H1 (cell line): ENCODE measurements at regions not wholly inside any gene's neighbourhood (a gene's known extent, or its start where the extent isn't known, plus 50 kb on each side); places are given as distances from the start of the nearest gene placed in this dataset.

ENCODE experiments used
- CTCF ChIA-PET: fragments of 300-600 bp; sonication (Branson Sonifier 250); formaldehyde crosslinking; loops from one replicate; lab custom pipeline; 2021; ENCODE audit not compliant: partially characterized antibody; lab: Charles Lee
- POLR2A ChIA-PET: fragments of 300-600 bp; sonication (Branson Sonifier 250); formaldehyde crosslinking; loops from one replicate; lab custom pipeline; 2021; ENCODE audit warnings: inconsistent platforms; ENCODE audit not compliant: partially characterized antibody; lab: Charles Lee
- DNase-seq, 2 experiments: peaks; one replicate each; pipeline versions ENCODE4 v3.0.0 to v3.0.0-alpha.2; 2010 to 2022; ENCODE audit warnings: low spot score in 2 of 2, low read depth in 1 of 2, mixed read lengths in 1 of 2
- FAIRE-seq: peaks from 2 replicates; lab custom pipeline; 2011; peaks lifted over from hg19 to GRCh38; lab: Jason Lieb, UNC
- H2AFZ ChIP-seq: 2 replicates; pipeline ENCODE4 v1.8.1; 2012; ENCODE audit warnings: low read length, inconsistent platforms
- H2AK5ac ChIP-seq: 2 replicates; pipeline ENCODE4 v1.6.1; 2013; ENCODE audit warnings: low read depth, low read length
- H2BK120ac ChIP-seq: replicated peaks from 2 replicates; pipeline ENCODE3; 2013; ENCODE audit warnings: low read depth, low read length, inconsistent platforms
- H2BK12ac ChIP-seq: 2 replicates; pipeline ENCODE4 v1.6.1; 2013; ENCODE audit warnings: low read depth, low read length
- H2BK15ac ChIP-seq: 2 replicates; pipeline ENCODE4 v1.6.1; 2013; ENCODE audit warnings: low read length
- H2BK20ac ChIP-seq: 2 replicates; pipeline ENCODE4 v1.6.1; 2013; ENCODE audit warnings: low read length
- H2BK5ac ChIP-seq: 2 replicates; pipeline ENCODE4 v1.6.1; 2013; ENCODE audit warnings: low read depth, low read length
- H3K14ac ChIP-seq: 2 replicates; pipeline ENCODE4 v1.6.1; 2013; ENCODE audit warnings: inconsistent platforms; ENCODE audit not compliant: insufficient read length
- H3K18ac ChIP-seq: 2 replicates; pipeline ENCODE4 v1.6.1; 2013; ENCODE audit warnings: low read length; ENCODE audit errors: extremely low read depth
- H3K23ac ChIP-seq: 2 replicates; pipeline ENCODE4 v1.6.1; 2013; ENCODE audit warnings: inconsistent platforms; ENCODE audit not compliant: insufficient read length
- H3K23me2 ChIP-seq: 2 replicates; pipeline ENCODE4 v1.6.1; 2013; ENCODE audit warnings: low read depth, low read length
- H3K27ac ChIP-seq: 2 replicates; pipeline ENCODE4 v1.6.1; 2011; ENCODE audit warnings: low read depth, low read length, inconsistent platforms
- H3K27me3 ChIP-seq, 4 experiments: replicated peaks in 1 of 4; 1 replicate in 1 of 4; 2 replicates in 3 of 4; pipeline versions ENCODE4 v1.6.1 to v1.8.1; 2011 to 2013; ENCODE audit warnings: low read length in 3 of 4, mild to moderate bottlenecking in 3 of 4, inconsistent platforms in 2 of 4, mixed read lengths in 2 of 4, moderate library complexity in 1 of 4; ENCODE audit not compliant: control insufficient read depth in 3 of 4, insufficient read depth in 3 of 4; ENCODE audit errors: extremely low read depth in 1 of 4
- H3K36me3 ChIP-seq, 4 experiments: 2 replicates each; pipeline versions ENCODE4 v1.6.1 to v1.8.1; 2011 to 2013; ENCODE audit warnings: mild to moderate bottlenecking in 4 of 4, low read length in 3 of 4, moderate library complexity in 2 of 4, control low read depth in 1 of 4, inconsistent platforms in 1 of 4; ENCODE audit not compliant: insufficient read depth in 4 of 4, control insufficient read depth in 2 of 4
- H3K4ac ChIP-seq: replicated peaks from 2 replicates; pipeline ENCODE3; 2013; ENCODE audit warnings: low read length, low read depth, mixed read lengths, inconsistent platforms; ENCODE audit not compliant: insufficient read length
- H3K4me1 ChIP-seq, 4 experiments: replicated peaks in 1 of 4; 1 replicate in 1 of 4; 2 replicates in 3 of 4; pipeline versions ENCODE4 v1.6.1 to v1.8.1; 2011 to 2013; ENCODE audit warnings: low read length in 3 of 4, inconsistent platforms in 2 of 4, mixed read lengths in 1 of 4; ENCODE audit not compliant: insufficient read depth in 4 of 4, control insufficient read depth in 3 of 4
- H3K4me2 ChIP-seq, 2 experiments: 2 replicates each; pipeline versions ENCODE4 v1.6.1 to v1.8.1; 2011 to 2013; ENCODE audit warnings: low read depth in 2 of 2, low read length in 2 of 2, control low read depth in 1 of 2, inconsistent platforms in 1 of 2, mild to moderate bottlenecking in 1 of 2; ENCODE audit not compliant: insufficient read depth in 1 of 2
- H3K4me3 ChIP-seq, 4 experiments: fragments of 200-600, 300-600 bp in 1 of 4; sonication (generic), shearing (Covaris generic), sonication (Bioruptor Twin) in 1 of 4; 2 replicates each; pipeline versions ENCODE4 v1.5.1 to v1.8.1; 2011 to 2016; ENCODE audit warnings: low read length in 4 of 4, low read depth in 3 of 4, control low read depth in 2 of 4, inconsistent platforms in 2 of 4, mild to moderate bottlenecking in 2 of 4, mixed read lengths in 1 of 4, moderate library complexity in 1 of 4; ENCODE audit not compliant: insufficient read depth in 2 of 4; ENCODE audit errors: extremely low read depth in 1 of 4
- H3K56ac ChIP-seq: replicated peaks from 2 replicates; pipeline ENCODE3; 2013; ENCODE audit warnings: low read depth, mild to moderate bottlenecking, mixed read lengths, low read length, inconsistent platforms; ENCODE audit not compliant: insufficient read length
- H3K79me1 ChIP-seq: 2 replicates; pipeline ENCODE4 v1.6.1; 2013; ENCODE audit warnings: low read depth, low read length, control low read depth
- H3K79me2 ChIP-seq, 2 experiments: 2 replicates each; pipeline versions ENCODE4 v1.6.1 to v1.8.1; 2012 to 2013; ENCODE audit warnings: low read length in 2 of 2, mild to moderate bottlenecking in 2 of 2, inconsistent platforms in 1 of 2; ENCODE audit not compliant: insufficient read depth in 2 of 2, control insufficient read depth in 1 of 2
- H3K9ac ChIP-seq, 4 experiments: replicated peaks in 1 of 4; 1 replicate in 1 of 4; 2 replicates in 3 of 4; pipeline versions ENCODE4 v1.6.1 to v1.8.1; 2011 to 2013; ENCODE audit warnings: low read depth in 3 of 4, low read length in 3 of 4, control low read depth in 2 of 4, mild to moderate bottlenecking in 2 of 4, moderate library complexity in 2 of 4, inconsistent platforms in 1 of 4; ENCODE audit errors: extremely low read depth in 1 of 4
- H3K9me3 ChIP-seq, 2 experiments: 2 replicates each; pipeline versions ENCODE4 v1.6.1 to v1.8.1; 2012 to 2013; ENCODE audit warnings: mild to moderate bottlenecking in 2 of 2, moderate library complexity in 2 of 2, control low read depth in 1 of 2, inconsistent platforms in 1 of 2, low read depth in 1 of 2, low read length in 1 of 2, mixed read lengths in 1 of 2; ENCODE audit not compliant: insufficient read depth in 2 of 2
- H4K20me1 ChIP-seq, 2 experiments: replicated peaks in 1 of 2; 2 replicates each; pipeline versions ENCODE3 to v1.8.1; 2011 to 2013; ENCODE audit warnings: inconsistent platforms in 2 of 2, low read length in 2 of 2, mild to moderate bottlenecking in 1 of 2; ENCODE audit not compliant: insufficient read depth in 2 of 2, control insufficient read depth in 1 of 2
- H4K5ac ChIP-seq: 2 replicates; pipeline ENCODE4 v1.6.1; 2013; ENCODE audit warnings: low read length, low read depth, mixed read lengths, inconsistent platforms; ENCODE audit not compliant: insufficient read length
- H4K8ac ChIP-seq: 2 replicates; pipeline ENCODE4 v1.8.0; 2013; ENCODE audit warnings: mild to moderate bottlenecking, moderate library complexity, low read length, inconsistent platforms; ENCODE audit not compliant: insufficient read depth; ENCODE audit errors: extremely low read depth
- H4K91ac ChIP-seq: replicated peaks from 2 replicates; pipeline ENCODE3; 2013; ENCODE audit warnings: low read length, mixed read lengths, inconsistent platforms; ENCODE audit not compliant: insufficient read length
- BCL11A ChIP-seq, 2 experiments: IDR thresholded peaks; one replicate each; pipeline ENCODE4 v1.6.1; 2011; ENCODE audit warnings: low read depth in 2 of 2, low read length in 2 of 2, mild to moderate bottlenecking in 2 of 2
- BRCA1 ChIP-seq: IDR thresholded peaks from 2 replicates; pipeline ENCODE4 v1.6.1; 2012; ENCODE audit warnings: low read depth, low read length, improper control_type of control experiment
- CBX5 ChIP-seq: fragments of 300-800, 300-1000 bp; sonication (generic); IDR thresholded peaks from 2 replicates; pipeline ENCODE4 v1.7.1; 2016; ENCODE audit warnings: antibody characterized with exemption, low read length, low read depth
- HDAC2 ChIP-seq, 2 experiments: fragments of 300-600 bp in 1 of 2; sonication (generic) in 1 of 2; IDR thresholded peaks; 2 replicates each; pipeline ENCODE4 v1.6.1; 2011 to 2012; ENCODE audit warnings: low read depth in 2 of 2, low read length in 2 of 2, mild to moderate bottlenecking in 2 of 2, moderate library complexity in 2 of 2, borderline replicate concordance in 1 of 2, inconsistent platforms in 1 of 2
- NRF1 ChIP-seq: IDR thresholded peaks from 2 replicates; pipeline ENCODE4 v1.6.1; 2011; ENCODE audit warnings: mild to moderate bottlenecking, low read depth, low read length, improper control_type of control experiment
- SRF ChIP-seq: IDR thresholded peaks from 2 replicates; pipeline ENCODE4 v1.6.1; 2011; ENCODE audit warnings: mild to moderate bottlenecking, low read depth, low read length, moderate library complexity
- TEAD4 ChIP-seq: IDR thresholded peaks from 2 replicates; pipeline ENCODE4 v1.6.1; 2012; ENCODE audit warnings: low read depth, low read length, inconsistent platforms, mixed read lengths
- WGBS, 2 experiments: shearing (Covaris generic) in 1 of 2; methylation state at CpG; one replicate each; pipeline versions ENCODE4 v1.1.6 to v1.1.7; 2013 to 2015; ENCODE audit warnings: low lambda C conversion rate in 2 of 2, mixed read lengths in 2 of 2, inconsistent platforms in 1 of 2, low coverage in 1 of 2, missing lambda C conversion rate in 1 of 2; ENCODE audit not compliant: insufficient replicate concordance in 2 of 2, insufficient coverage in 1 of 2, insufficient read length in 1 of 2; ENCODE audit errors: extremely low coverage in 1 of 2, missing lambda C conversion rate in 1 of 2; 5-methylcytosine and 5-hydroxymethylcytosine counted together

DNA sequence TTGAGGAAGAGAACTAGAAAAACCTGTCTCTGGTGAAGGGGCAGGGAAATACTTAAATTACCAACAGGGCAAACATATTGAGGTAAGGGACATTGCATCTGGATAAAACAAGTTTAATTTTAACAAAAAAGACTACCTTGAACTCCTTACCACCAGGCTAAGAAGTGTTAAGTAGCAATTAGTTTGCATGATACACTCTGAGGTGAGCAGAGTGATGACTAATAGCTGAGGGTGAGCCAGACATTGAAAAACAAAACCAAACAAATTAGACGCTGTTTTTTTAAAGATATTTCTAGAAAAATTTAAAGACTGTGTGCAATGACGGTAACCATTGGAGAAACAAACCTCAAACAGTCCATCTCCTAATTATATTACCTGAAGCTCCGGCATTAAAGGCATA is 105.9 kb downstream of the ANKRD7 start:
- Histone ChIP-seq H2AFZ (peak overlapping the region; percentile 35; the same call in 1 of the 2 replicates), H3K9ac (no peak overlapping the region)

More for the DNA sequence above, 105.9 kb downstream of the ANKRD7 start:
- H3K4me2 ChIP-seq, result no peak overlapping the region
- TF ChIP-seq BCL11A (IDR thresholded peaks at IDR 0.05; ENCODE audit: low read depth in 2 of 2, low read length in 2 of 2) (no peak), BRCA1 (no peak), CBX5 (no peak), TEAD4 (no peak), NRF1 (no peak), SRF (no peak), HDAC2 (IDR thresholded peaks at IDR 0.05; ENCODE audit: borderline replicate concordance in 1 of 2, low read depth in 2 of 2, low read length in 2 of 2) (no peak)
- no peak overlapping the region for H2BK20ac ChIP-seq
- no peaks in the 10 kb centered on the region for H3K27me3 ChIP-seq
- H2BK120ac ChIP-seq, result no peak overlapping the region
- H2BK12ac ChIP-seq, result no peak overlapping the region
- no peak overlapping the region for H4K8ac ChIP-seq
- no peak for DNase-seq
- H3K4me1 ChIP-seq, result peaks cover 0 to 4% (median 0%) of the 10 kb centered on the region in 4 experiments; a peak in 2 of 7 replicates
- no peaks in the 10 kb centered on the region for H3K23me2 ChIP-seq
- no peak overlapping the region for H3K27ac ChIP-seq
- H3K79me1 ChIP-seq, result no peaks in the 10 kb centered on the region
- 89% methylated on average over 3 of the region's 3 CpGs; no CpG with 5 or more reads in 1 of the 2 experiments for WGBS, 2 experiments
- H3K18ac ChIP-seq, result no peak overlapping the region
- ChIA-PET CTCF (no interaction called here), POLR2A (no interaction called here)
- no peaks in the 10 kb centered on the region for H3K36me3 ChIP-seq
- no peak overlapping the region for H3K4ac ChIP-seq
- H3K14ac ChIP-seq, result no peak overlapping the region
- no peak overlapping the region for H2BK5ac ChIP-seq
- H3K23ac ChIP-seq, result no peak overlapping the region
- H4K91ac ChIP-seq, result no peak overlapping the region
- no peak overlapping the region for H4K5ac ChIP-seq
- no peak overlapping the region for H3K56ac ChIP-seq
- no peaks in the 10 kb centered on the region for H4K20me1 ChIP-seq
- no peak for FAIRE-seq
- no peaks in the 10 kb centered on the region for H3K9me3 ChIP-seq
- no peak overlapping the region for H2AK5ac ChIP-seq
- H2BK15ac ChIP-seq, result no peak overlapping the region
- no peaks in the 10 kb centered on the region for H3K79me2 ChIP-seq
- H3K4me3 ChIP-seq, result no peak overlapping the region
